GM23248 (cell line): ENCODE measurements at regions not wholly inside any gene's neighbourhood (a gene's known extent, or its start where the extent isn't known, plus 50 kb on each side); places are given as distances from the start of the nearest gene placed in this dataset.

Experiments used
- DNase-seq: peaks from one replicate; pipeline ENCODE4 v3.0.0-alpha.2; 2015
- H2AFZ ChIP-seq: fragments of 200-600 bp; sonication (generic); 2 replicates; pipeline ENCODE4 v1.6.1; 2016; ENCODE audit warnings: antibody characterized with exemption
- H3F3A ChIP-seq: fragments of 200-600 bp; sonication (generic); 2 replicates; pipeline ENCODE4 v1.6.1; 2016; ENCODE audit warnings: mild to moderate bottlenecking, antibody characterized with exemption, mixed run types; ENCODE audit not compliant: insufficient read depth
- H3K27ac ChIP-seq: fragments of 200-600 bp; sonication (generic); 2 replicates; pipeline ENCODE4 v1.5.1; 2016; ENCODE audit warnings: mild to moderate bottlenecking
- H3K27me3 ChIP-seq: fragments of 200-600 bp; sonication (generic); replicated peaks from 2 replicates; pipeline ENCODE4 v1.6.1; 2016; ENCODE audit warnings: mild to moderate bottlenecking; ENCODE audit not compliant: insufficient read depth
- H3K36me3 ChIP-seq: fragments of 200-600 bp; sonication (generic); 2 replicates; pipeline ENCODE4 v1.6.1; 2016; ENCODE audit warnings: low read depth, mild to moderate bottlenecking
- H3K4me1 ChIP-seq: fragments of 200-600 bp; sonication (generic); 2 replicates; pipeline ENCODE4 v1.6.1; 2016; ENCODE audit warnings: mild to moderate bottlenecking; ENCODE audit not compliant: insufficient read depth
- H3K4me2 ChIP-seq: fragments of 200-600 bp; sonication (generic); one replicate; pipeline ENCODE4 v1.6.1; 2016; ENCODE audit warnings: mild to moderate bottlenecking; ENCODE audit not compliant: unreplicated experiment
- H3K4me3 ChIP-seq: fragments of 200-600 bp; sonication (generic); 2 replicates; pipeline ENCODE4 v1.5.1; 2016; ENCODE audit warnings: mild to moderate bottlenecking
- H3K79me2 ChIP-seq: fragments of 200-600 bp; sonication (generic); 2 replicates; pipeline ENCODE4 v1.6.1; 2016; ENCODE audit warnings: mild to moderate bottlenecking; ENCODE audit not compliant: insufficient read depth
- H3K9ac ChIP-seq: fragments of 200-600 bp; sonication (generic); 2 replicates; pipeline ENCODE4 v1.6.1; 2016; ENCODE audit warnings: mild to moderate bottlenecking
- H3K9me2 ChIP-seq: fragments of 200-600 bp; sonication (generic); 2 replicates; pipeline ENCODE4 v1.6.1; 2016; ENCODE audit warnings: mixed run types, mild to moderate bottlenecking, moderate library complexity; ENCODE audit not compliant: insufficient read depth
- H3K9me3 ChIP-seq: fragments of 200-600 bp; sonication (generic); one replicate; pipeline ENCODE4 v1.6.1; 2017; ENCODE audit warnings: low read depth
- H4K20me1 ChIP-seq: fragments of 200-600 bp; sonication (generic); 2 replicates; pipeline ENCODE4 v1.6.0; 2016; ENCODE audit not compliant: insufficient read depth
- EZH2 ChIP-seq: fragments of 200-600 bp; sonication (generic); IDR thresholded peaks from 2 replicates; pipeline ENCODE4 v1.6.1; 2018; ENCODE audit warnings: antibody characterized with exemption, mild to moderate bottlenecking; ENCODE audit not compliant: insufficient read depth, poor library complexity, severe bottlenecking
- EZH2phosphoT487 ChIP-seq: fragments of 200-600 bp; sonication (generic); IDR thresholded peaks from 2 replicates; pipeline ENCODE4 v1.6.1; 2018; ENCODE audit warnings: antibody characterized with exemption, moderate library complexity, mild to moderate bottlenecking, low read depth; ENCODE audit not compliant: insufficient read depth
- WGBS, 2 experiments: methylation state at CpG; one replicate each; pipeline ENCODE4 v1.1.6; 2015 to 2017; ENCODE audit warnings: low lambda C conversion rate in 2 of 2, low coverage in 1 of 2; ENCODE audit errors: missing lambda C conversion rate in 2 of 2; 5-methylcytosine and 5-hydroxymethylcytosine counted together
- in situ Hi-C: fragments of 300-500 bp; cut with MboI; formaldehyde crosslinking; loops from 2 replicates; pipeline ENCODE4 v1.15.0; 2020

GRCh38 chr10:25076506-25077177 is 60.2 kb downstream of the THNSL1 start:
- no peaks in the 10 kb centered on the region for H3K9me2 ChIP-seq

DNA sequence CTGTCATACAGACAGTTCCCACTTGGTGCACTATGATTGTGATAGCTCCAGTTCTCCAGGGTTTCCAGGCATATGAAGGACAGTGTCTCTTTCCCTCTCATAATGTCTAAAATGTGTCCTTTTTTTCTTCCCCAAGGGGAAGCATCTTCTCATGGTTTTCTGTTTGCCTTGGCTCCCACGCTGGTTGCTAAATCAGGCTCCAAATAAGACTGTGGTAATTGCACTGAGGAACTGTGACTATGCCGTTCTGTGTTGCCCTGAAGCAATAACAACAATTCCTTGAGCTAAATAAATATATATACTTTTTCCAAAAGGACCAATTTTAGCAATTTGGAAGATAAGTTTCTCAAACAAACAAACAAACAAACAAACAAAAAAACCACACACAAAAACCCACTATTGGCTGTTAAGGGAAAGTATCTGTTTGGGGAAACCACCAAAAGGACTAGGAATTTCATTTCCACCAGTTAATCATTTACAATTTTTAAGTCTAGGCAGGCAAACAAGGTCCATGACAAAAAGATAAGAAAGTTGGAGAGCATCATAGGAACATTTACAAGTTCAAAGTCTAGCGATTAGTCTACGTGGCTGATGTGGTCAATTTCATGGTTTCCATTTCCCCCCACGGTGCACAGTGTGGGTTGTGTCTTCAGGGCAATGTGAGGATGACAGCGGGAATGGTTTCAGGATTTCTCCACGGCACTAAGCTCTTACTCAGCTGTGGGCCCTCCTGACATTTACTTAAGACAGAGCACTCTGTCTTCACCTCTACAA is 62.4 kb downstream of the THNSL1 start:
- no peaks in the 10 kb centered on the region for H3K79me2 ChIP-seq
- H3K4me3 ChIP-seq, result no peak overlapping the region
- H3K27me3 ChIP-seq, result no peaks in the 10 kb centered on the region
- TF ChIP-seq EZH2, result no peak
- no peak for TF ChIP-seq EZH2phosphoT487
- peaks cover 11% of the 10 kb centered on the region for H3F3A ChIP-seq
- WGBS, 2 experiments, result 90 to 93% methylated on average over 7 of the region's 7 CpGs
- H3K9me3 ChIP-seq, result no peaks in the 10 kb centered on the region
- H2AFZ ChIP-seq, result 0 out of 2 replicates have a peak overlapping the region, but pooled peaks have one; percentile 8
- H3K4me1 ChIP-seq, result peaks cover 11% of the 10 kb centered on the region
- H3K9me2 ChIP-seq, result no peaks in the 10 kb centered on the region
- in situ Hi-C loops, result no loop called here
- no peak overlapping the region for H3K9ac ChIP-seq
- no peak overlapping the region for H3K27ac ChIP-seq
- H3K4me2 ChIP-seq, result no peak overlapping the region
- no peaks in the 10 kb centered on the region for H3K36me3 ChIP-seq
- peak; percentile 15 for DNase-seq
- no peaks in the 10 kb centered on the region for H4K20me1 ChIP-seq

More at GRCh38 chr10:25076506-25077177, 60.2 kb downstream of the THNSL1 start:
- peaks cover 6% of the 10 kb centered on the region for H3K4me1 ChIP-seq
- H3K9me3 ChIP-seq, result no peaks in the 10 kb centered on the region
- H3K27me3 ChIP-seq, result no peaks in the 10 kb centered on the region
- no peak overlapping the region for H3K4me3 ChIP-seq
- H3K79me2 ChIP-seq, result no peaks in the 10 kb centered on the region
- H3K4me2 ChIP-seq, result no peak overlapping the region
- H4K20me1 ChIP-seq, result no peaks in the 10 kb centered on the region
- no peak overlapping the region for H3K27ac ChIP-seq
- DNase-seq, result peak; percentile 9
- 82 to 86% methylated on average over 9 of the region's 9 CpGs for WGBS, 2 experiments
- H2AFZ ChIP-seq, result no peak overlapping the region
- TF ChIP-seq EZH2, result no peak
- TF ChIP-seq EZH2phosphoT487, result no peak
- no peaks in the 10 kb centered on the region for H3K36me3 ChIP-seq
- in situ Hi-C loops, result no loop called here
- no peak overlapping the region for H3K9ac ChIP-seq
- H3F3A ChIP-seq, result peaks cover 6% of the 10 kb centered on the region

- peak; percentile 90 for DNase-seq
- Histone ChIP-seq H3K79me2 (no peaks in the 10 kb centered on the region), H3K4me2 (peak overlapping the region; percentile 88), H3K9me3 (no peaks in the 10 kb centered on the region), H3K27ac (peak overlapping the region; percentile 87), H3K27me3 (no peaks in the 10 kb centered on the region), H3K36me3 (no peaks in the 10 kb centered on the region), H3K4me3 (peak overlapping the region; percentile 59), H4K20me1 (no peaks in the 10 kb centered on the region), H2AFZ (peak overlapping the region; percentile 87), H3F3A (peaks cover 11% of the 10 kb centered on the region), H3K9me2 (no peaks in the 10 kb centered on the region), H3K4me1 (peaks cover 11% of the 10 kb centered on the region), H3K9ac (peak overlapping the region; percentile 76)
- no peak for TF ChIP-seq EZH2phosphoT487
- no peak for TF ChIP-seq EZH2
- in situ Hi-C loops, result no loop called here
- 1 to 2% methylated on average over 9 of the region's 9 CpGs for WGBS, 2 experiments
These were observed 64.6 kb downstream of the THNSL1 start for GRCh38 chr10:25080880-25081581.
